HEK293 (cell line): ENCODE measurements at regions not wholly inside any gene's neighbourhood (a gene's known extent, or its start where the extent isn't known, plus 50 kb on each side); places are given as distances from the start of the nearest gene placed in this dataset.

Experiments used
- CTCF ChIP-seq: fragments of 450-650 bp; formaldehyde crosslinking; IDR thresholded peaks from 2 replicates; pipeline ENCODE4 v1.5.1; 2016; ENCODE audit warnings: missing biosample characterization, missing genetic modification characterization
- PBX3 ChIP-seq: sonication (generic); formaldehyde crosslinking; IDR thresholded peaks from 2 replicates; pipeline ENCODE4 v1.8.1; 2022; ENCODE audit warnings: mild to moderate bottlenecking, moderate library complexity, missing genetic modification reagents
- SP2 ChIP-seq: fragments of 450-650 bp; formaldehyde crosslinking; IDR thresholded peaks from 2 replicates; pipeline ENCODE4 v1.5.1; 2016; ENCODE audit warnings: missing biosample characterization, missing genetic modification characterization
- YY1 ChIP-seq: fragments of 450-650 bp; formaldehyde crosslinking; IDR thresholded peaks from 2 replicates; pipeline ENCODE4 v1.5.1; 2018; ENCODE audit warnings: missing biosample characterization, missing genetic modification characterization
- ZNF274 ChIP-seq, 2 experiments: fragments of 200-500 bp in 1 of 2; fragments of 450-650 bp in 1 of 2; sonication (Bioruptor generic) in 1 of 2; formaldehyde crosslinking in 1 of 2; IDR thresholded peaks; 2 replicates each; pipeline versions ENCODE4 v1.5.1 to v1.6.1; 2014 to 2016; ENCODE audit warnings: borderline replicate concordance in 1 of 2, inconsistent platforms in 1 of 2, low read length in 1 of 2, missing biosample characterization in 1 of 2, missing genetic modification characterization in 1 of 2
- ZNF302 ChIP-seq: fragments of 450-650 bp; formaldehyde crosslinking; IDR thresholded peaks from 2 replicates; pipeline ENCODE4 v1.5.1; 2016; ENCODE audit warnings: missing biosample characterization, missing genetic modification characterization, low read depth
- ZNF501 ChIP-seq: fragments of 450-650 bp; formaldehyde crosslinking; IDR thresholded peaks from 2 replicates; pipeline ENCODE4 v1.5.1; 2016; ENCODE audit warnings: missing biosample characterization, missing genetic modification characterization
- ZNF707 ChIP-seq: fragments of 450-650 bp; formaldehyde crosslinking; IDR thresholded peaks from 2 replicates; pipeline ENCODE4 v1.5.1; 2016; ENCODE audit warnings: missing biosample characterization, missing genetic modification characterization
- ZNF777 ChIP-seq: fragments of 450-650 bp; formaldehyde crosslinking; IDR thresholded peaks from 2 replicates; pipeline ENCODE4 v1.5.1; 2017; ENCODE audit warnings: missing biosample characterization, missing genetic modification characterization, borderline replicate concordance
- TF ChIP-seq, protein P1 (sequence below): fragments of 450-650 bp; formaldehyde crosslinking; IDR thresholded peaks from 2 replicates; pipeline ENCODE4 v1.5.1; 2016; ENCODE audit warnings: missing biosample characterization, missing genetic modification characterization
- TF ChIP-seq, protein P2 (sequence below): fragments of 450-650 bp; formaldehyde crosslinking; IDR thresholded peaks from 2 replicates; pipeline ENCODE4 v1.5.1; 2016; ENCODE audit warnings: missing biosample characterization, missing genetic modification characterization
- TF ChIP-seq, protein P3 (sequence below): IDR thresholded peaks from 2 replicates; pipeline ENCODE4 v1.6.1; 2011; ENCODE audit warnings: mild to moderate bottlenecking, low read depth, low read length, borderline replicate concordance

GRCh38 chr5:87022415-87022814 lies 245.3 kb upstream of the RASA1 start:
- TF ChIP-seq ZNF501, result no peak
- no peak for TF ChIP-seq CTCF (tag by site-specific recombination)
- no peak for TF ChIP-seq SP2 (tag by site-specific recombination)
- no peak for TF ChIP-seq ZNF777 (tag by site-specific recombination)
- TF ChIP-seq ZNF274 (IDR thresholded peaks at IDR 0.05; ENCODE audit: low read length), result no peak
- TF ChIP-seq ZNF274 (tag by site-specific recombination; IDR thresholded peaks at IDR 0.05; ENCODE audit: borderline replicate concordance), result no peak
- no peak for TF ChIP-seq PBX3 (CRISPR knock-in tag)
- TF ChIP-seq, protein P1, sequence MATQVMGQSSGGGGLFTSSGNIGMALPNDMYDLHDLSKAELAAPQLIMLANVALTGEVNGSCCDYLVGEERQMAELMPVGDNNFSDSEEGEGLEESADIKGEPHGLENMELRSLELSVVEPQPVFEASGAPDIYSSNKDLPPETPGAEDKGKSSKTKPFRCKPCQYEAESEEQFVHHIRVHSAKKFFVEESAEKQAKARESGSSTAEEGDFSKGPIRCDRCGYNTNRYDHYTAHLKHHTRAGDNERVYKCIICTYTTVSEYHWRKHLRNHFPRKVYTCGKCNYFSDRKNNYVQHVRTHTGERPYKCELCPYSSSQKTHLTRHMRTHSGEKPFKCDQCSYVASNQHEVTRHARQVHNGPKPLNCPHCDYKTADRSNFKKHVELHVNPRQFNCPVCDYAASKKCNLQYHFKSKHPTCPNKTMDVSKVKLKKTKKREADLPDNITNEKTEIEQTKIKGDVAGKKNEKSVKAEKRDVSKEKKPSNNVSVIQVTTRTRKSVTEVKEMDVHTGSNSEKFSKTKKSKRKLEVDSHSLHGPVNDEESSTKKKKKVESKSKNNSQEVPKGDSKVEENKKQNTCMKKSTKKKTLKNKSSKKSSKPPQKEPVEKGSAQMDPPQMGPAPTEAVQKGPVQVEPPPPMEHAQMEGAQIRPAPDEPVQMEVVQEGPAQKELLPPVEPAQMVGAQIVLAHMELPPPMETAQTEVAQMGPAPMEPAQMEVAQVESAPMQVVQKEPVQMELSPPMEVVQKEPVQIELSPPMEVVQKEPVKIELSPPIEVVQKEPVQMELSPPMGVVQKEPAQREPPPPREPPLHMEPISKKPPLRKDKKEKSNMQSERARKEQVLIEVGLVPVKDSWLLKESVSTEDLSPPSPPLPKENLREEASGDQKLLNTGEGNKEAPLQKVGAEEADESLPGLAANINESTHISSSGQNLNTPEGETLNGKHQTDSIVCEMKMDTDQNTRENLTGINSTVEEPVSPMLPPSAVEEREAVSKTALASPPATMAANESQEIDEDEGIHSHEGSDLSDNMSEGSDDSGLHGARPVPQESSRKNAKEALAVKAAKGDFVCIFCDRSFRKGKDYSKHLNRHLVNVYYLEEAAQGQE (tag by site-specific recombination), result no peak
- TF ChIP-seq ZNF707 (tag by site-specific recombination), result no peak
- TF ChIP-seq, protein P2, sequence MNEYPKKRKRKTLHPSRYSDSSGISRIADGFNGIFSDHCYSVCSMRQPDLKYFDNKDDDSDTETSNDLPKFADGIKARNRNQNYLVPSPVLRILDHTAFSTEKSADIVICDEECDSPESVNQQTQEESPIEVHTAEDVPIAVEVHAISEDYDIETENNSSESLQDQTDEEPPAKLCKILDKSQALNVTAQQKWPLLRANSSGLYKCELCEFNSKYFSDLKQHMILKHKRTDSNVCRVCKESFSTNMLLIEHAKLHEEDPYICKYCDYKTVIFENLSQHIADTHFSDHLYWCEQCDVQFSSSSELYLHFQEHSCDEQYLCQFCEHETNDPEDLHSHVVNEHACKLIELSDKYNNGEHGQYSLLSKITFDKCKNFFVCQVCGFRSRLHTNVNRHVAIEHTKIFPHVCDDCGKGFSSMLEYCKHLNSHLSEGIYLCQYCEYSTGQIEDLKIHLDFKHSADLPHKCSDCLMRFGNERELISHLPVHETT (tag by site-specific recombination), result no peak
- TF ChIP-seq ZNF302 (tag by site-specific recombination), result no peak
- TF ChIP-seq YY1 (tag by site-specific recombination), result no peak
- TF ChIP-seq, protein P3, sequence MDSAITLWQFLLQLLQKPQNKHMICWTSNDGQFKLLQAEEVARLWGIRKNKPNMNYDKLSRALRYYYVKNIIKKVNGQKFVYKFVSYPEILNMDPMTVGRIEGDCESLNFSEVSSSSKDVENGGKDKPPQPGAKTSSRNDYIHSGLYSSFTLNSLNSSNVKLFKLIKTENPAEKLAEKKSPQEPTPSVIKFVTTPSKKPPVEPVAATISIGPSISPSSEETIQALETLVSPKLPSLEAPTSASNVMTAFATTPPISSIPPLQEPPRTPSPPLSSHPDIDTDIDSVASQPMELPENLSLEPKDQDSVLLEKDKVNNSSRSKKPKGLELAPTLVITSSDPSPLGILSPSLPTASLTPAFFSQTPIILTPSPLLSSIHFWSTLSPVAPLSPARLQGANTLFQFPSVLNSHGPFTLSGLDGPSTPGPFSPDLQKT, result no peak
